IMR-90 (cell line): ENCODE measurements at regions not wholly inside any gene's neighbourhood (a gene's known extent, or its start where the extent isn't known, plus 50 kb on each side); places are given as distances from the start of the nearest gene placed in this dataset.

Source experiments
- ATAC-seq: fragments of 200-7000 bp; cut with Tn5 transposase; 2 replicates; pipeline ENCODE4 v1.9.1; 2020; ENCODE audit warnings: low read depth, mild to moderate bottlenecking, moderate library complexity
- BruUV-seq: library from RNA; stranded (reverse); fragments of 400-500 nt; replicated peaks from 2 replicates; lab custom pipeline; 2021; lab: Mats Ljungman, UMichigan
- CTCF ChIA-PET: fragments of 300-600 bp; formaldehyde crosslinking; extraction: SDS; loops from one replicate; lab custom pipeline; 2021; ENCODE audit warnings: antibody characterized with exemption; lab: Yijun Ruan, JAX
- POLR2A ChIA-PET: fragments of 300-600 bp; sonication (Branson Sonifier 250); formaldehyde crosslinking; loops from one replicate; lab custom pipeline; 2022; ENCODE audit warnings: antibody characterized with exemption; ENCODE audit not compliant: unreplicated experiment; lab: Charles Lee
- DNase-seq: peaks from one replicate; pipeline ENCODE4 v3.0.0; 2013
- H2AFZ ChIP-seq: replicated peaks from 2 replicates; pipeline ENCODE3; 2013; ENCODE audit warnings: low read length, mild to moderate bottlenecking; ENCODE audit not compliant: poor library complexity
- H2AK5ac ChIP-seq: 2 replicates; pipeline ENCODE4 v1.6.1; 2013; ENCODE audit warnings: low read depth, low read length, inconsistent platforms
- H2AK9ac ChIP-seq: replicated peaks from 2 replicates; pipeline ENCODE3; 2013; ENCODE audit warnings: mild to moderate bottlenecking, low read depth, low read length, moderate library complexity; ENCODE audit not compliant: poor library complexity
- H2BK120ac ChIP-seq: 2 replicates; pipeline ENCODE4 v1.6.1; 2013; ENCODE audit warnings: low read depth, low read length, inconsistent platforms
- H2BK15ac ChIP-seq: 3 replicates; pipeline ENCODE4 v1.6.1; 2013; ENCODE audit warnings: low read depth, low read length, inconsistent platforms
- H2BK20ac ChIP-seq: 2 replicates; pipeline ENCODE4 v1.6.1; 2013; ENCODE audit warnings: low read depth, mild to moderate bottlenecking, inconsistent platforms, low read length, moderate library complexity
- H2BK5ac ChIP-seq: 2 replicates; pipeline ENCODE4 v1.6.1; 2013; ENCODE audit warnings: mild to moderate bottlenecking, low read depth, low read length, inconsistent platforms; ENCODE audit not compliant: poor library complexity, severe bottlenecking
- H3K14ac ChIP-seq: replicated peaks from 2 replicates; pipeline ENCODE4 v1.6.1; 2013; ENCODE audit warnings: low read depth, low read length, inconsistent platforms
- H3K18ac ChIP-seq: 2 replicates; pipeline ENCODE4 v1.6.1; 2013; ENCODE audit warnings: low read depth, low read length, control low read depth
- H3K23ac ChIP-seq: 2 replicates; pipeline ENCODE4 v1.6.1; 2013; ENCODE audit warnings: low read depth, low read length, inconsistent platforms
- H3K27ac ChIP-seq: 2 replicates; pipeline ENCODE4 v1.5.1; 2013; ENCODE audit warnings: mild to moderate bottlenecking, control low read depth, low read length; ENCODE audit not compliant: insufficient read depth
- H3K27me3 ChIP-seq: 2 replicates; pipeline ENCODE4 v1.6.1; 2013; ENCODE audit warnings: low read length; ENCODE audit not compliant: control insufficient read depth, insufficient read depth
- H3K36me3 ChIP-seq: 2 replicates; pipeline ENCODE4 v1.6.1; 2013; ENCODE audit warnings: low read length, mixed read lengths; ENCODE audit not compliant: control insufficient read depth, insufficient read depth
- H3K4ac ChIP-seq: 2 replicates; pipeline ENCODE4 v1.6.1; 2013; ENCODE audit warnings: low read depth, low read length, inconsistent platforms
- H3K4me1 ChIP-seq: 2 replicates; pipeline ENCODE4 v1.6.1; 2013; ENCODE audit warnings: low read length, mixed read lengths; ENCODE audit not compliant: control insufficient read depth, insufficient read depth
- H3K4me2 ChIP-seq: 2 replicates; pipeline ENCODE4 v1.6.1; 2013; ENCODE audit warnings: low read depth, mild to moderate bottlenecking, control low read depth, low read length, moderate library complexity
- H3K4me3 ChIP-seq: 2 replicates; pipeline ENCODE4 v1.5.1; 2013; ENCODE audit warnings: low read depth, mild to moderate bottlenecking, control low read depth, low read length, moderate library complexity; ENCODE audit not compliant: insufficient read depth
- H3K56ac ChIP-seq: 2 replicates; pipeline ENCODE4 v1.6.1; 2013; ENCODE audit warnings: low read length, inconsistent platforms; ENCODE audit not compliant: insufficient read depth; ENCODE audit errors: extremely low read depth
- H3K79me1 ChIP-seq, 2 experiments: 2 replicates each; pipeline ENCODE4 v1.6.1; 2013; ENCODE audit warnings: low read length in 2 of 2, inconsistent platforms in 1 of 2, low read depth in 1 of 2
- H3K9ac ChIP-seq: 2 replicates; pipeline ENCODE4 v1.6.1; 2013; ENCODE audit warnings: low read depth, low read length, control low read depth
- H3K9me1 ChIP-seq: 2 replicates; pipeline ENCODE4 v1.6.1; 2013; ENCODE audit warnings: low read length, inconsistent platforms; ENCODE audit not compliant: insufficient read depth
- H3K9me3 ChIP-seq: 2 replicates; pipeline ENCODE4 v1.6.1; 2013; ENCODE audit warnings: low read length; ENCODE audit not compliant: control insufficient read depth, insufficient read depth
- H4K20me1 ChIP-seq: 2 replicates; pipeline ENCODE4 v1.6.1; 2013; ENCODE audit warnings: low read length, inconsistent platforms; ENCODE audit not compliant: insufficient read depth
- H4K5ac ChIP-seq: 2 replicates; pipeline ENCODE4 v1.6.1; 2013; ENCODE audit warnings: mild to moderate bottlenecking, low read depth, low read length, control low read depth
- H4K8ac ChIP-seq, 2 experiments: 2 replicates each; pipeline ENCODE4 v1.6.1; 2013; ENCODE audit warnings: low read depth in 2 of 2, low read length in 2 of 2, control low read depth in 1 of 2, inconsistent platforms in 1 of 2
- H4K91ac ChIP-seq: 2 replicates; pipeline ENCODE4 v1.6.1; 2013; ENCODE audit warnings: low read depth, low read length, inconsistent platforms; ENCODE audit not compliant: insufficient read depth
- BHLHE40 ChIP-seq: fragments of 150-350 bp; IDR thresholded peaks from 2 replicates; pipeline ENCODE4 v1.6.1; 2016; ENCODE audit warnings: mild to moderate bottlenecking, low read depth, low read length
- CTCF ChIP-seq: conservative IDR thresholded peaks from 2 replicates; pipeline ENCODE4 v1.5.1; 2012; ENCODE audit warnings: mild to moderate bottlenecking, low read depth, low read length, improper control_type of control experiment
- POLR2A ChIP-seq: IDR thresholded peaks from 2 replicates; pipeline ENCODE4 v1.6.1; 2012; ENCODE audit warnings: mild to moderate bottlenecking, low read depth, low read length
- RFX5 ChIP-seq: IDR thresholded peaks from 2 replicates; pipeline ENCODE4 v1.8.0; 2012; ENCODE audit warnings: low read depth, mild to moderate bottlenecking, low read length, moderate library complexity
- WGBS, 2 experiments: methylation state at CpG; one replicate each; pipeline versions ENCODE4 v1.1.5 to v1.1.7; 2013; ENCODE audit warnings: missing lambda C conversion rate in 2 of 2; ENCODE audit not compliant: insufficient read length in 1 of 2; ENCODE audit errors: extremely low coverage in 2 of 2; 5-methylcytosine and 5-hydroxymethylcytosine counted together
- dilution Hi-C: fragments of 300-500 bp; cut with HindIII; formaldehyde crosslinking; loops from one replicate; pipeline ENCODE4 v1.14.3; 2018; ENCODE audit warnings: low sequenced_read_pairs; ENCODE audit not compliant: unreplicated experiment
- in situ Hi-C: fragments of 300-500 bp; cut with MboI; formaldehyde crosslinking; loops from 3 replicates; pipeline ENCODE4 v1.14.3; 2019; ENCODE audit warnings: low sequenced_read_pairs, inconsistent platforms, mixed read lengths
- intact Hi-C: fragments of 100-400 bp; cut with micrococcal nuclease; formaldehyde crosslinking; loops from 2 replicates; pipeline ENCODE4 v1.10.0; 2022

- BruUV-seq, result no TSS peak
- Histone ChIP-seq H3K9me1 (no peaks in the 10 kb centered on the region; the same call in 1 of the 2 replicates), H3K36me3 (no peaks in the 10 kb centered on the region), H3K9me3 (no peaks in the 10 kb centered on the region), H3K23ac (no peak overlapping the region), H3K4me3 (no peak overlapping the region), H2BK20ac (no peak overlapping the region), H2AK5ac (no peak overlapping the region), H3K4ac (no peak overlapping the region), H2BK15ac (no peak overlapping the region), H3K27ac (no peak overlapping the region), H3K56ac (no peak overlapping the region), H3K4me2 (no peak overlapping the region), H2AK9ac (no peak overlapping the region), H4K91ac (no peak overlapping the region), H4K8ac (no peak overlapping the region), H3K27me3 (peaks cover 2% of the 10 kb centered on the region; the same call in 1 of the 2 replicates), H3K9ac (no peak overlapping the region), H3K4me1 (peaks cover 15% of the 10 kb centered on the region), H4K5ac (no peak overlapping the region), H2BK120ac (no peak overlapping the region), H3K14ac (no peak overlapping the region), H4K20me1 (no peaks in the 10 kb centered on the region), H2AFZ (no peak overlapping the region), H3K79me1 (no peaks in the 10 kb centered on the region), H3K18ac (no peak overlapping the region), H2BK5ac (no peak overlapping the region)
- 100% methylated on average over 1 of the region's 1 CpG; no CpG with 5 or more reads in 1 of the 2 experiments for WGBS, 2 experiments
- ATAC-seq (no peak), DNase-seq (no peak)
- in situ Hi-C loops, result no loop called here
- POLR2A ChIA-PET, result no interaction called here
- CTCF ChIA-PET, result no interaction called here
- dilution Hi-C loops, result no loop called here
- intact Hi-C loops, result no loop called here
- no peak for TF ChIP-seq CTCF
- TF ChIP-seq BHLHE40, result no peak
- TF ChIP-seq RFX5, result no peak
- no peak for TF ChIP-seq POLR2A
Measured at GRCh38 chr5:135087950-135088349, 53.9 kb upstream of the PITX1 start.
